MM.1S (cell line): ENCODE measurements at regions not wholly inside any gene's neighbourhood (a gene's known extent, or its start where the extent isn't known, plus 50 kb on each side); places are given as distances from the start of the nearest gene placed in this dataset.

ENCODE experiments used
- CTCF ChIP-seq: fragments of 300-600 bp; sonication (generic); IDR thresholded peaks from 2 replicates; pipeline ENCODE4 v1.5.1; 2016; ENCODE audit warnings: antibody characterized with exemption, low read length, mixed read lengths
- EZH2 ChIP-seq: fragments of 300-600 bp; sonication (generic); optimal IDR thresholded peaks from 2 replicates; pipeline ENCODE3; 2017; ENCODE audit warnings: low read depth, mild to moderate bottlenecking, antibody characterized with exemption, low read length, mixed read lengths

- TF ChIP-seq CTCF (no peak), EZH2 (no peak)
These were observed 417.4 kb upstream of the NAALADL2 start for GRCh38 chr3:174441588-174442301.
